ENCODE measurements at regions not wholly inside any gene's neighbourhood (a gene's known extent, or its start where the extent isn't known, plus 50 kb on each side); places are given as distances from the start of the nearest gene placed in this dataset.

GRCh38 chr18:34604591-34604990 lies 105.5 kb upstream of the DTNA start:
- DNase-seq: no peak

DNA sequence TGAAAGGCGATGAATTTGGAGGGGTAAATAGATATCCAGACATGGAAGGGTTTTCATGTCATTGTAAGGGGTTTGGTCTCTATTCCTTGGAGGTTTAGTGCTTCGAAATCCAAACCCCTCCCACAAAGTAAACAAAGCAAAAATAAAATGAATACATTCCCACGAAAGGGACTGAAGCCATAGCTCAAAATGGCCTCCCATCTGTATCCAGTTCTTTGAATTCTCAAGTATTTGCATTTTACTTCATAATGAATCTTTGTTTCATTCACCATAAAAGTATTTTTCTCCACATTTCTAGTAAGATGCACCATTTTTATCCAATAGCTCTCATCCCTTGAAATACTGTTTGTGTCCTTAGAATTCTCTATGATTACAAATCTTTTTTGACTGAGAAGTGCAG lies 103.2 kb upstream of the DTNA start:
- no peak for DNase-seq

- DNase-seq: no peak
These were observed 102.0 kb upstream of the DTNA start for GRCh38 chr18:34608064-34608463.

DNA sequence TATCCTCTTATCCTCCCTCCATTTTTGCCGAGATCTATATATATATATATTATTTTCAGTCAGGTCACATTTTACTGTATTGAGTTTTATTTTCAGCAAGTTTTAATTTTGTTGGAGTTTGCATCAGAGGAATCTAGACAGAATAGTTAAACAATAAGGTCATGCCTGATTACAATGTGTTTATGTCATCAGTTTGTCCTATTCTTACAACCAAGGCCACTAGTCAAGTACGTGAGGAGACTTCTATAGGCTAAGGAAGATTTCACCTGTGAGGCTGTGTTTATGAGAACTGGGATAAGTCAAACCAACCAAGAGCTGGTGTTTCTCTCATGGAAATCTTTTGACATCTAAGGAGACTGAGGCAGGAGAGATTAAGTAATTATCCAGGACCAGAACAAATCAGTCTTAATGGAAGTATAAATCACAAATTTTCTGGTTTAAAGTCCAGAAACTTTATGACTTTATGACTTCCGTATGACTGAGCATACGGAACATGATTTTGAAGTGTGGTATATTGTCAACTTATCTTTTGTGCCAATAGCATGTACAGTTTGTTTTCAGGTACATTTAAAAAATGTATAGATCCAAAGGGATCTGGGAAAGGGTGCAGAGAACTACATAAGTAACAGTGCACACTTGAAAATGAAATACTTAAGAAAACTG lies 100.0 kb upstream of the DTNA start:
- no peak for DNase-seq

- DNase-seq: no peak
These were observed 98.2 kb upstream of the DTNA start for GRCh38 chr18:34611904-34612303.

GRCh38 chr18:34620258-34620861 lies 89.7 kb upstream of the DTNA start:
- DNase-seq: no peak

- no peak for DNase-seq
These were observed 86.5 kb upstream of the DTNA start for GRCh38 chr18:34623557-34623956.

DNA sequence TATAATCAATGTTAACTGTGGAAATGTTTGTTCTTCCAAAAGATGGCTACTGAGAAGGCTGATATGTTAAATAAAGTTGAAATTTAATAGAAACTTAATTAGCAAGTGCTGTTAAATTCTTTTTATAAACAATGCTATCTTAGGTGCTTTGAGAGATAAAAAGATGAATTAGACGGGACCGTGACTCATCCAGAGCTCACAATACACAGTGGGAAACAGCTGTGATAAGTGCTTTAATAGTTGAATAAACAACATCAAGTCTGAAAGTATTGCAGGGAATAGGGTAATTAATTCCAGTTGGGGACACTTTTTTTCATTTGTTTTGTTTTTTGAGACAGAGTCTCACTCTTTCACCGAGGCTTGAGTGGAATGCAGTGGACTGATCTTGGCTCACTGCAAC lies 85.5 kb upstream of the DTNA start:
- no peak for DNase-seq

DNA sequence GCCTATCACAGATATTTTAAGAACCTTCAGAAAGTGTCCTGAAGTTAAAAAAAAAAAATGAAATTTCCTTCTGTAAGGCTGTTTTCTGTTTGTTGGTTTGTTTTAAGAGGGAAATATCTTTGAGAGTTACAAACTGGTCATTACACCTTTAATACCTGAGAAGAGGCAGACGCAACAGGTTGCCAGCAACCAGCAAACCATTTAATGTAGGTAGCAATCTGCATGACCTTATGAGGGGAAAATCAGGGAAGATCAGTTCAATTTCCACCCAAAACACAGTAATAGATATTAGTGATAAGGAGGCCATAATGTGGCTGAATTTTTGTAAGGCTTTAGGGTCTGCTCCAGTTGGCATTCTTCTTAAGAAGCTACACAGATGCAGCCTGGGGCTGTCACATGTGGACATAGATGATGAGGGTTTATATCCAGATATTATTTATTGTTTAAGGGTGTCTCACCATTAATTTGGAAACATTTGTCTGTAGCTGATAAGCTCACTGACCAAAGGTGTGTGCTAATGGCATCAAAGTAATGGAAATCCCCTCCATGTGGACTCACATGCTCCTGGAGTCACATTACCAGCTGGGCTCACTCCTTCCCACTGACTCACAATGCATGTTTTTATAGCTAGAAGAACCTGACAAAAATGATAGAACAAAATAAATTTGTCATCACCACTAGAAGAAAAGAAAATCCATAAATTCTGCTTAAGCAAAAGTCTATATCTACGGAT lies 83.5 kb upstream of the DTNA start:
- no peak for DNase-seq

GRCh38 chr18:34627137-34627920 lies 82.8 kb upstream of the DTNA start:
- no peak for DNase-seq

DNA sequence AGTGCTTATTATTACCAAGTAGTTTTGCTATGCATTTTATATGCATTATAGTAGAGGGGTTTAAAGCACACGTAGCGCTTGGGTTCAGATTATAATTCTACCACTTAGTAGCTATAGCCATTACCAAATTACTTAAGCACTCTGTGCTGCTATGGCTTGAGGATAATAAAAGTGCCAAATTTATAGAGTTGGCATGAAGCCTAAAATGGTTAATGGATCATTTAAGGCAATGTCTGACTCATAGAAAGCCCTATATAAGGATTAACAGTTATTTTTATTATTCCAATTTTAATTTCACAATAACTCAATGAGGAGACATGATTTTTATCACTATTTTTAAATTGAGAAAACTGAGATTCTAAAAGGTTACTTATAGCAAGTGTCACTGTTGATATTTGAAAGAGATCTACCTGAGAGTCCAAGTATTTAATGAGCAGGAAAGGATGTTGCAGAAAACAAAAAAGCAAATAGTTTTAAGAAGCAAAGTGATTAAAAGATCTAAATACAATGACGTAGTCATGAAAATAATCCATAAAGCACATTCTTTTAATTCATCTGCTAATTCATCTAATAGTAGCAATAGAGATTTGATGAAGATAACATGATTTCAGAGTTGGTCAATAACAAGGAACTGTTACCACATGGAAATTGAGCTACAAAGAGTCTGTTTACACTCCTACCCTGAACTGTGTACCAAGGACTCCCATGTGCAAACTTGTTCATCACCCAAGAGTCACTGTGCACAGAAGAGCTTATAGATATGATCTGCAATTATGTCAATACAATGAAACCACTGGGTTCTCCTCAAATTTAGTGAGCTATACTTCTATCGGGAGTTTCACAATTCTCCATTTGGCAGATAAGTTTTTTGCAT lies 78.8 kb upstream of the DTNA start:
- no peak for DNase-seq

GRCh38 chr18:34632321-34632720 lies 77.8 kb upstream of the DTNA start:
- DNase-seq: no peak

GRCh38 chr18:34633368-34633767 lies 76.7 kb upstream of the DTNA start:
- DNase-seq: no peak

DNA sequence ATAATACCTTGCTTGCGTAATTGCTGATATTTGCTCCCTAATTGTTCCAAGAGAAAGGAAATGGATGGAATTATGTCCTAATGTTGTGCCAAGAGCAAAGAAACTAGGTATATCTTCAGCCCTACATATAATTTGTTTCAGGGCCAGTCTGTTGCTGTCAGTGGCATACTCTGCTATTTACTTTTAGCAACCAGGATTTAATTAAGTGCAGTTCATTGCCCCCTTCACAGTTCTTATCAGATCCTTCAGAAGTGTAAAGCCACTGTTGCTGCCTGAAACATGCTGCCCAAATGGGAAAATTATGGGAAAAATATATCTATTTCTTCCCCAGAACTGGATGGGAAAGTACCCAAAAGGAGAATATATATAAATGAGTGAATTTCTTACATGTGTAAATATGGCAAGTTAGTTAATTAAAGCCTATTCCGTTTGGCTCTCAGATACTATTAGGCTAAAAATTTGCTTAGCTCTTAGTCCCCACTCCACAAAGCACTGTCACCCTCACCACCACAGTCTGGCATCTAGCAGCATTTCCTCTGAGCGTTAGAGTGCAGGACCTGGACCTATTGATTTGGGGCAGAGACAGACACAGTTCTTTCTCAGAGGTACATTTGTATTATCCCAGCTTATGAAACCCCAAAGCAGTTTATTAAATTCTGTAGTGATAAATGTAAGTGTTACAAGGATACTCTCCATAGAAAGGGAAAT lies 72.8 kb upstream of the DTNA start:
- no peak for DNase-seq

GRCh38 chr18:34639687-34640086 lies 70.4 kb upstream of the DTNA start:
- DNase-seq: no peak

DNA sequence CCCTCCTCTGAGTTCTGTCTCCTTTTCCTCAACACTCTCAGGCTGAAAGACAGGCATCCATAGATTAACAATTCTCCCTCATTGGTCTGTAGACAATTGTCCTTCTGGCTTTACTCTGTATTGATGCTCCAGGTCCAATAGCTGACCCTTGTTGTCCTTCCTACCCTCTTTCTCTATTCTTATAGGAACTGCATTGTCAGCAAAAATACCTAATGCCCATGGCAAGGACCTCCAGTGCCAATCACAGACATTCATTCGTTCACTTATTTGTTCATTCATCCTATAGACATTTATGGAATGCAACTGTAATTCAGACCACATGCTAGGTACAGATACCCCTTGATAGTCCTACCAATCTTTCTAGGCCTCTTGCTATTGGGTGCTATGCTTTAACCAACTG lies 69.8 kb upstream of the DTNA start:
- no peak for DNase-seq

- peak; percentile 12 for DNase-seq
These were observed 66.1 kb upstream of the DTNA start for GRCh38 chr18:34643989-34644388.

DNA sequence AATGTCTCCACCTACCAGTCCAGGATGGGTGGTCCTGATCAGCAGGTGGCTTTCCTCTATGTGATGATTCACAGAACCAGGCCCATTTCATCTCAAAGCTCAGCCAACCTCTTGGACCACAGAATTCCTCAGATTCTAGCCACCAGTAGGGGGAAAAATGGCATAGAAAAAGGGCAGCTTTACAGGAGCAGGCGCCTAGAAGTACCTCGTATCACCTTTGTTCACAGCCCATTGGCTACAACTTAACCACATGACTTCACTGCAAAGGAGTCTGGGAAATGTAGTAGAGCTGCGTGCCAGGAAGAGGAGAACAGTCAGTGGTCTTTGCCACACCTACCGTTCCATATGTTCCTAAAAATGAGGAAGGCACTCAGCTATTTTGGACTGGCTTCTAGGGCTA lies 62.8 kb upstream of the DTNA start:
- no peak for DNase-seq

- no peak for DNase-seq
These were observed 61.7 kb upstream of the DTNA start for GRCh38 chr18:34648269-34648985.

DNA sequence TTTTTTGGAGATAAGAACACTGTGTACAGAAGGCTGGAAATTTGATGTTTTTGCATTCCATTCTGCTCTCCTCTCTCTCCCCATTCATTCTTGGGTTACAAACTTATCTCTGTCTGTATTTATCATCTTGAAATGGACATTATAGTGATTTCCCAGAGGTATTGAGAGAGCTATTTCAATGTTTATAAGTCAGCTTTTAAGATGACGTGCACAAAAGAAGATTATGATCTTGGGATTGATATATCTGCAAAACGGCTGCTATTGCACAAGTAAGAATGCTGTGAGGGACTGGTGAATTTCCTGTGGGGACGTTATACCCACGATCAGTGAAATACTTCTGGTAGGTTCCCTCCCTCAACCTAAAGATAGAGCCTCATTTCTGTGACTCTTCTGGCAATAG lies 61.0 kb upstream of the DTNA start:
- no peak for DNase-seq

DNA sequence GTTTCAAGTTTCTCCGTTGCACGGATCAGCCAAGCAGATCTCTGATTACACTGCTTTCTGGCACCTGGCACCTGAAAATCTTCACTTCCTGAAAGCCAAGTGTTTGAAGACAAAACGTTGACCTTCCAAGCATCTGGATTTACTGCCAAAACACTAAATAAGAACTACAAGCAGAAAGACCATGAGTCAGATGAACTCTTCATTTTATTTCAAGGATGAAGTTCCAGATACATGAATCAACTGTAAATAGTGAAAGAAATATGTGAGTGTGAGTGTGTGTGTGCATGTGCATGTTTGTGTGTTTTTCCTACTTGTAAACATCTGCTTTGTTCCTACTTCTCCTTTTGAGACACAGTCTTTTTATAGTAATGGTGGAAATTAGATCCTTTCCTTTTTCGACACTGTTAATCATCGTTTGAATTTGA lies 60.0 kb upstream of the DTNA start:
- DNase-seq: no peak

All from eye (tissue), 1 donor.